GM12878 (cell line): ENCODE measurements at regions not wholly inside any gene's neighbourhood (a gene's known extent, or its start where the extent isn't known, plus 50 kb on each side); places are given as distances from the start of the nearest gene placed in this dataset.
A peak's percentile ranks its signal among the peaks of the same experiment; 100 is the strongest.

Experiments used
- ATF7 ChIP-seq: fragments of 450-650 bp; IDR thresholded peaks from 2 replicates; pipeline ENCODE4 v1.6.1; 2016; ENCODE audit warnings: low read depth, mild to moderate bottlenecking
- EED ChIP-seq: sonication (generic); IDR thresholded peaks from 2 replicates; pipeline ENCODE4 v1.6.1; 2016; ENCODE audit warnings: antibody characterized with exemption, low read depth
- IRF5 ChIP-seq: fragments of 450-650 bp; IDR thresholded peaks from 2 replicates; pipeline ENCODE4 v1.6.1; 2017; ENCODE audit warnings: borderline replicate concordance
- KAT2A ChIP-seq: conservative IDR thresholded peaks from 2 replicates; pipeline ENCODE4 v1.6.1; 2011; ENCODE audit warnings: low read depth, low read length; ENCODE audit not compliant: control insufficient read depth
- PRDM15 ChIP-seq: fragments of 450-650 bp; formaldehyde crosslinking; IDR thresholded peaks from 2 replicates; pipeline ENCODE4 v1.4.0; 2020; ENCODE audit warnings: mild to moderate bottlenecking, moderate library complexity
- RUNX3 ChIP-seq: IDR thresholded peaks from 2 replicates; pipeline ENCODE4 v1.6.1; 2012; ENCODE audit warnings: low read length, inconsistent platforms
- SMAD1 ChIP-seq: fragments of 450-650 bp; IDR thresholded peaks from 2 replicates; pipeline ENCODE4 v1.6.1; 2018; ENCODE audit warnings: mild to moderate bottlenecking, low read depth; ENCODE audit not compliant: partially characterized antibody
- SMC3 ChIP-seq: IDR thresholded peaks from 2 replicates; pipeline ENCODE4 v1.6.1; 2011; ENCODE audit warnings: low read length, improper control_type of control experiment, borderline replicate concordance
- TBL1XR1 ChIP-seq: IDR thresholded peaks from 2 replicates; pipeline ENCODE4 v1.6.1; 2012; ENCODE audit warnings: low read depth, low read length, improper control_type of control experiment
- TF ChIP-seq, protein P1 (sequence below): fragments of 450-650 bp; IDR thresholded peaks from 2 replicates; pipeline ENCODE4 v1.6.1; 2017; ENCODE audit warnings: mild to moderate bottlenecking, moderate library complexity
- TF ChIP-seq, protein P2 (sequence below): fragments of 450-650 bp; IDR thresholded peaks from 2 replicates; pipeline ENCODE4 v1.6.1; 2017; ENCODE audit warnings: mild to moderate bottlenecking, moderate library complexity
- TF ChIP-seq, protein P3 (sequence below): fragments of 450-650 bp; formaldehyde crosslinking; IDR thresholded peaks from 2 replicates; pipeline ENCODE4 v1.5.0; 2022; ENCODE audit warnings: mild to moderate bottlenecking, missing genetic modification characterization

- no peak for TF ChIP-seq PRDM15 (CRISPR knock-in tag)
- TF ChIP-seq KAT2A, result no peak
- TF ChIP-seq, protein P1, sequence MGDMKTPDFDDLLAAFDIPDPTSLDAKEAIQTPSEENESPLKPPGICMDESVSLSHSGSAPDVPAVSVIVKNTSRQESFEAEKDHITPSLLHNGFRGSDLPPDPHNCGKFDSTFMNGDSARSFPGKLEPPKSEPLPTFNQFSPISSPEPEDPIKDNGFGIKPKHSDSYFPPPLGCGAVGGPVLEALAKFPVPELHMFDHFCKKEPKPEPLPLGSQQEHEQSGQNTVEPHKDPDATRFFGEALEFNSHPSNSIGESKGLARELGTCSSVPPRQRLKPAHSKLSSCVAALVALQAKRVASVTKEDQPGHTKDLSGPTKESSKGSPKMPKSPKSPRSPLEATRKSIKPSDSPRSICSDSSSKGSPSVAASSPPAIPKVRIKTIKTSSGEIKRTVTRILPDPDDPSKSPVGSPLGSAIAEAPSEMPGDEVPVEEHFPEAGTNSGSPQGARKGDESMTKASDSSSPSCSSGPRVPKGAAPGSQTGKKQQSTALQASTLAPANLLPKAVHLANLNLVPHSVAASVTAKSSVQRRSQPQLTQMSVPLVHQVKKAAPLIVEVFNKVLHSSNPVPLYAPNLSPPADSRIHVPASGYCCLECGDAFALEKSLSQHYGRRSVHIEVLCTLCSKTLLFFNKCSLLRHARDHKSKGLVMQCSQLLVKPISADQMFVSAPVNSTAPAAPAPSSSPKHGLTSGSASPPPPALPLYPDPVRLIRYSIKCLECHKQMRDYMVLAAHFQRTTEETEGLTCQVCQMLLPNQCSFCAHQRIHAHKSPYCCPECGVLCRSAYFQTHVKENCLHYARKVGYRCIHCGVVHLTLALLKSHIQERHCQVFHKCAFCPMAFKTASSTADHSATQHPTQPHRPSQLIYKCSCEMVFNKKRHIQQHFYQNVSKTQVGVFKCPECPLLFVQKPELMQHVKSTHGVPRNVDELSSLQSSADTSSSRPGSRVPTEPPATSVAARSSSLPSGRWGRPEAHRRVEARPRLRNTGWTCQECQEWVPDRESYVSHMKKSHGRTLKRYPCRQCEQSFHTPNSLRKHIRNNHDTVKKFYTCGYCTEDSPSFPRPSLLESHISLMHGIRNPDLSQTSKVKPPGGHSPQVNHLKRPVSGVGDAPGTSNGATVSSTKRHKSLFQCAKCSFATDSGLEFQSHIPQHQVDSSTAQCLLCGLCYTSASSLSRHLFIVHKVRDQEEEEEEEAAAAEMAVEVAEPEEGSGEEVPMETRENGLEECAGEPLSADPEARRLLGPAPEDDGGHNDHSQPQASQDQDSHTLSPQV, result 0 out of 2 replicates have a peak, but pooled peaks have one; percentile 51
- TF ChIP-seq SMAD1, result no peak
- TF ChIP-seq, protein P2, sequence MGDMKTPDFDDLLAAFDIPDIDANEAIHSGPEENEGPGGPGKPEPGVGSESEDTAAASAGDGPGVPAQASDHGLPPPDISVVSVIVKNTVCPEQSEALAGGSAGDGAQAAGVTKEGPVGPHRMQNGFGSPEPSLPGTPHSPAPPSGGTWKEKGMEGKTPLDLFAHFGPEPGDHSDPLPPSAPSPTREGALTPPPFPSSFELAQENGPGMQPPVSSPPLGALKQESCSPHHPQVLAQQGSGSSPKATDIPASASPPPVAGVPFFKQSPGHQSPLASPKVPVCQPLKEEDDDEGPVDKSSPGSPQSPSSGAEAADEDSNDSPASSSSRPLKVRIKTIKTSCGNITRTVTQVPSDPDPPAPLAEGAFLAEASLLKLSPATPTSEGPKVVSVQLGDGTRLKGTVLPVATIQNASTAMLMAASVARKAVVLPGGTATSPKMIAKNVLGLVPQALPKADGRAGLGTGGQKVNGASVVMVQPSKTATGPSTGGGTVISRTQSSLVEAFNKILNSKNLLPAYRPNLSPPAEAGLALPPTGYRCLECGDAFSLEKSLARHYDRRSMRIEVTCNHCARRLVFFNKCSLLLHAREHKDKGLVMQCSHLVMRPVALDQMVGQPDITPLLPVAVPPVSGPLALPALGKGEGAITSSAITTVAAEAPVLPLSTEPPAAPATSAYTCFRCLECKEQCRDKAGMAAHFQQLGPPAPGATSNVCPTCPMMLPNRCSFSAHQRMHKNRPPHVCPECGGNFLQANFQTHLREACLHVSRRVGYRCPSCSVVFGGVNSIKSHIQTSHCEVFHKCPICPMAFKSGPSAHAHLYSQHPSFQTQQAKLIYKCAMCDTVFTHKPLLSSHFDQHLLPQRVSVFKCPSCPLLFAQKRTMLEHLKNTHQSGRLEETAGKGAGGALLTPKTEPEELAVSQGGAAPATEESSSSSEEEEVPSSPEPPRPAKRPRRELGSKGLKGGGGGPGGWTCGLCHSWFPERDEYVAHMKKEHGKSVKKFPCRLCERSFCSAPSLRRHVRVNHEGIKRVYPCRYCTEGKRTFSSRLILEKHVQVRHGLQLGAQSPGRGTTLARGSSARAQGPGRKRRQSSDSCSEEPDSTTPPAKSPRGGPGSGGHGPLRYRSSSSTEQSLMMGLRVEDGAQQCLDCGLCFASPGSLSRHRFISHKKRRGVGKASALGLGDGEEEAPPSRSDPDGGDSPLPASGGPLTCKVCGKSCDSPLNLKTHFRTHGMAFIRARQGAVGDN, result peak; percentile 86
- peak; percentile 93 for TF ChIP-seq ATF7
- peak; percentile 11; the same call in 1 of the 2 replicates for TF ChIP-seq SMC3
- peak; percentile 88 for TF ChIP-seq RUNX3
- TF ChIP-seq EED, result peak; percentile 49; the same call in 1 of the 2 replicates
- TF ChIP-seq, protein P3, sequence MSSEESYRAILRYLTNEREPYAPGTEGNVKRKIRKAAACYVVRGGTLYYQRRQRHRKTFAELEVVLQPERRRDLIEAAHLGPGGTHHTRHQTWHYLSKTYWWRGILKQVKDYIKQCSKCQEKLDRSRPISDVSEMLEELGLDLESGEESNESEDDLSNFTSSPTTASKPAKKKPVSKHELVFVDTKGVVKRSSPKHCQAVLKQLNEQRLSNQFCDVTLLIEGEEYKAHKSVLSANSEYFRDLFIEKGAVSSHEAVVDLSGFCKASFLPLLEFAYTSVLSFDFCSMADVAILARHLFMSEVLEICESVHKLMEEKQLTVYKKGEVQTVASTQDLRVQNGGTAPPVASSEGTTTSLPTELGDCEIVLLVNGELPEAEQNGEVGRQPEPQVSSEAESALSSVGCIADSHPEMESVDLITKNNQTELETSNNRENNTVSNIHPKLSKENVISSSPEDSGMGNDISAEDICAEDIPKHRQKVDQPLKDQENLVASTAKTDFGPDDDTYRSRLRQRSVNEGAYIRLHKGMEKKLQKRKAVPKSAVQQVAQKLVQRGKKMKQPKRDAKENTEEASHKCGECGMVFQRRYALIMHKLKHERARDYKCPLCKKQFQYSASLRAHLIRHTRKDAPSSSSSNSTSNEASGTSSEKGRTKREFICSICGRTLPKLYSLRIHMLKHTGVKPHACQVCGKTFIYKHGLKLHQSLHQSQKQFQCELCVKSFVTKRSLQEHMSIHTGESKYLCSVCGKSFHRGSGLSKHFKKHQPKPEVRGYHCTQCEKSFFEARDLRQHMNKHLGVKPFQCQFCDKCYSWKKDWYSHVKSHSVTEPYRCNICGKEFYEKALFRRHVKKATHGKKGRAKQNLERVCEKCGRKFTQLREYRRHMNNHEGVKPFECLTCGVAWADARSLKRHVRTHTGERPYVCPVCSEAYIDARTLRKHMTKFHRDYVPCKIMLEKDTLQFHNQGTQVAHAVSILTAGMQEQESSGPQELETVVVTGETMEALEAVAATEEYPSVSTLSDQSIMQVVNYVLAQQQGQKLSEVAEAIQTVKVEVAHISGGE (CRISPR knock-in tag), result no peak
- TF ChIP-seq IRF5, result no peak
- TF ChIP-seq TBL1XR1, result peak; percentile 56; the same call in 1 of the 2 replicates
These were observed 128.9 kb downstream of the CCDC34 start (continued) for GRCh38 chr11:27234043-27234668.
